Body of pancreas (tissue), 4 donors: ENCODE measurements at regions not wholly inside any gene's neighbourhood (a gene's known extent, or its start where the extent isn't known, plus 50 kb on each side); places are given as distances from the start of the nearest gene placed in this dataset.

Experiments used
- CTCF ChIP-seq, 7 experiments: fragments of 450-650 bp in 4 of 7; fragments of 200-600 bp in 3 of 7; sonication (generic) in 3 of 7; IDR thresholded peaks; one replicate each; pipeline ENCODE4 v1.5.1; 2016 to 2019; ENCODE audit warnings: antibody characterized with exemption in 7 of 7
- POLR2A ChIP-seq, 3 donors: fragments of 450-650 bp; IDR thresholded peaks; one replicate each; pipeline ENCODE4 v1.6.1; 2016; ENCODE audit warnings: antibody characterized with exemption in 3 of 3, mild to moderate bottlenecking in 2 of 3

- no peak for TF ChIP-seq CTCF (IDR thresholded peaks at IDR 0.05)
- TF ChIP-seq POLR2A (IDR thresholded peaks at IDR 0.05), result no peak
These were observed 61.5 kb downstream of the MYEOV start for GRCh38 chr11:69355346-69355940.
